ENCODE measurements at regions not wholly inside any gene's neighbourhood (a gene's known extent, or its start where the extent isn't known, plus 50 kb on each side); places are given as distances from the start of the nearest gene placed in this dataset.

GRCh38 chr14:98700748-98701147, 571.2 kb downstream of the BCL11B start:
- H3K9me2 ChIP-seq (replicated peaks; ENCODE audit: insufficient read depth), result no peaks in the 10 kb centered on the region
- no peaks in the 10 kb centered on the region for H3K4me1 ChIP-seq (ENCODE audit: insufficient read depth)
- H3K36me3 ChIP-seq (replicated peaks; ENCODE audit: insufficient read depth, low read depth), result no peaks in the 10 kb centered on the region
- no peak for TF ChIP-seq CTCF (IDR thresholded peaks at IDR 0.05; ENCODE audit: poor library complexity)
- no peak for TF ChIP-seq EZH2phosphoT487 (IDR thresholded peaks at IDR 0.05; ENCODE audit: low read depth, severe bottlenecking, unreplicated experiment)
- no peaks in the 10 kb centered on the region for H3K27me3 ChIP-seq
- WGBS (ENCODE audit: low lambda C conversion rate, missing lambda C conversion rate), result 79% methylated on average over 3 of the region's 3 CpGs
- H3K9me3 ChIP-seq (ENCODE audit: low read depth), result no peaks in the 10 kb centered on the region
- no peak for DNase-seq (ENCODE audit: low spot score)
- H4K20me1 ChIP-seq (ENCODE audit: insufficient read depth, poor library complexity, severe bottlenecking), result no peaks in the 10 kb centered on the region
- H2AFZ ChIP-seq, result no peak overlapping the region
- no peak overlapping the region for H3K4me2 ChIP-seq
- no peak overlapping the region for H3K4me3 ChIP-seq
- no peaks in the 10 kb centered on the region for H3K79me2 ChIP-seq
- no peak overlapping the region for H3K27ac ChIP-seq

GRCh38 chr14:98701377-98701776, 570.6 kb downstream of the BCL11B start:
- DNase-seq (ENCODE audit: low spot score), result no peak
- H3K4me2 ChIP-seq, result no peak overlapping the region
- TF ChIP-seq EZH2 (IDR thresholded peaks at IDR 0.05; ENCODE audit: borderline replicate concordance) (no peak), CTCF (IDR thresholded peaks at IDR 0.05; ENCODE audit: poor library complexity) (no peak), EZH2phosphoT487 (IDR thresholded peaks at IDR 0.05; ENCODE audit: low read depth, severe bottlenecking, unreplicated experiment) (no peak)
- WGBS (ENCODE audit: low lambda C conversion rate, missing lambda C conversion rate), result 73% methylated on average over 5 of the region's 5 CpGs
- no peaks in the 10 kb centered on the region for H4K20me1 ChIP-seq (ENCODE audit: insufficient read depth, poor library complexity, severe bottlenecking)
- H3K79me2 ChIP-seq, result no peaks in the 10 kb centered on the region
- H3K4me1 ChIP-seq (ENCODE audit: insufficient read depth), result no peaks in the 10 kb centered on the region
- no peak overlapping the region for H3K4me3 ChIP-seq
- H3K9me3 ChIP-seq (ENCODE audit: low read depth), result no peaks in the 10 kb centered on the region
- H3K27me3 ChIP-seq, result no peaks in the 10 kb centered on the region
- no peaks in the 10 kb centered on the region for H3K9me2 ChIP-seq (replicated peaks; ENCODE audit: insufficient read depth)
- H2AFZ ChIP-seq, result no peak overlapping the region
- H3K36me3 ChIP-seq (replicated peaks; ENCODE audit: insufficient read depth, low read depth), result no peaks in the 10 kb centered on the region
- H3K27ac ChIP-seq, result no peak overlapping the region

- H3K4me1 ChIP-seq (ENCODE audit: insufficient read depth), result no peaks in the 10 kb centered on the region
- H3K36me3 ChIP-seq (replicated peaks; ENCODE audit: insufficient read depth, low read depth), result no peaks in the 10 kb centered on the region
- H3K27me3 ChIP-seq, result peaks cover 4% of the 10 kb centered on the region
- no peak for DNase-seq (ENCODE audit: low spot score)
- H3K9me3 ChIP-seq (ENCODE audit: low read depth), result no peaks in the 10 kb centered on the region
- no peak overlapping the region for H3K4me3 ChIP-seq
- no peak overlapping the region for H2AFZ ChIP-seq
- H4K20me1 ChIP-seq (ENCODE audit: insufficient read depth, poor library complexity, severe bottlenecking), result no peaks in the 10 kb centered on the region
- TF ChIP-seq EZH2phosphoT487 (IDR thresholded peaks at IDR 0.05; ENCODE audit: low read depth, severe bottlenecking, unreplicated experiment), result no peak
- no peak for TF ChIP-seq CTCF (IDR thresholded peaks at IDR 0.05; ENCODE audit: poor library complexity)
- TF ChIP-seq EZH2 (IDR thresholded peaks at IDR 0.05; ENCODE audit: borderline replicate concordance), result no peak
- no peak overlapping the region for H3K4me2 ChIP-seq
- no peaks in the 10 kb centered on the region for H3K79me2 ChIP-seq
- no peak overlapping the region for H3K27ac ChIP-seq
- WGBS (ENCODE audit: low lambda C conversion rate, missing lambda C conversion rate), result 38% methylated on average over 3 of the region's 3 CpGs
- no peaks in the 10 kb centered on the region for H3K9me2 ChIP-seq (replicated peaks; ENCODE audit: insufficient read depth)
Observed at GRCh38 chr14:98704441-98704840, 567.6 kb downstream of the BCL11B start.

- Histone ChIP-seq H3K27me3 (peaks cover 4% of the 10 kb centered on the region), H4K20me1 (ENCODE audit: insufficient read depth, poor library complexity, severe bottlenecking) (no peaks in the 10 kb centered on the region), H3K36me3 (replicated peaks; ENCODE audit: insufficient read depth, low read depth) (no peaks in the 10 kb centered on the region), H3K27ac (no peak overlapping the region), H3K4me2 (no peak overlapping the region), H3K4me3 (no peak overlapping the region), H3K79me2 (no peaks in the 10 kb centered on the region), H2AFZ (no peak overlapping the region), H3K4me1 (ENCODE audit: insufficient read depth) (no peaks in the 10 kb centered on the region), H3K9me2 (replicated peaks; ENCODE audit: insufficient read depth) (no peaks in the 10 kb centered on the region), H3K9me3 (ENCODE audit: low read depth) (no peaks in the 10 kb centered on the region)
- TF ChIP-seq EZH2 (IDR thresholded peaks at IDR 0.05; ENCODE audit: borderline replicate concordance) (no peak), CTCF (IDR thresholded peaks at IDR 0.05; ENCODE audit: poor library complexity) (no peak)
- DNase-seq (ENCODE audit: low spot score), result no peak
- WGBS (ENCODE audit: low lambda C conversion rate, missing lambda C conversion rate), result 54% methylated on average over 7 of the region's 7 CpGs
Observed at GRCh38 chr14:98705871-98706300, 566.1 kb downstream of the BCL11B start.
